NB4 (cell line): ENCODE measurements at regions not wholly inside any gene's neighbourhood (a gene's known extent, or its start where the extent isn't known, plus 50 kb on each side); places are given as distances from the start of the nearest gene placed in this dataset.

Source experiments
- CTCF ChIP-seq: IDR thresholded peaks from one replicate; pipeline ENCODE4 v1.5.1; 2012; ENCODE audit warnings: low read depth, low read length
- MYC ChIP-seq: IDR thresholded peaks from 2 replicates; pipeline ENCODE4 v1.6.1; 2011; ENCODE audit warnings: low read depth, low read length
- POLR2A ChIP-seq: IDR thresholded peaks from 2 replicates; pipeline ENCODE4 v1.6.1; 2011; ENCODE audit warnings: mild to moderate bottlenecking; ENCODE audit not compliant: insufficient read length; ENCODE audit errors: extremely low read depth
- TF ChIP-seq, protein P1 (sequence below): IDR thresholded peaks from 2 replicates; pipeline ENCODE4 v1.6.1; 2011; ENCODE audit warnings: low read depth, low read length

GRCh38 chr2:46813680-46814079 lies 101.9 kb downstream of the MCFD2 start:
- TF ChIP-seq CTCF (no peak), POLR2A (no peak), MYC (no peak)
- TF ChIP-seq, protein P1, sequence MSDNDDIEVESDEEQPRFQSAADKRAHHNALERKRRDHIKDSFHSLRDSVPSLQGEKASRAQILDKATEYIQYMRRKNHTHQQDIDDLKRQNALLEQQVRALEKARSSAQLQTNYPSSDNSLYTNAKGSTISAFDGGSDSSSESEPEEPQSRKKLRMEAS: no peak
